IMR-90 (cell line): ENCODE measurements at regions not wholly inside any gene's neighbourhood (a gene's known extent, or its start where the extent isn't known, plus 50 kb on each side); places are given as distances from the start of the nearest gene placed in this dataset.

Experiments
- ATAC-seq: fragments of 200-7000 bp; cut with Tn5 transposase; 2 replicates; pipeline ENCODE4 v1.9.1; 2020; ENCODE audit warnings: low read depth, mild to moderate bottlenecking, moderate library complexity
- BruUV-seq: library from RNA; stranded (reverse); fragments of 400-500 nt; replicated peaks from 2 replicates; lab custom pipeline; 2021; lab: Mats Ljungman, UMichigan
- CTCF ChIA-PET: fragments of 300-600 bp; formaldehyde crosslinking; extraction: SDS; loops from one replicate; lab custom pipeline; 2021; ENCODE audit warnings: antibody characterized with exemption; lab: Yijun Ruan, JAX
- POLR2A ChIA-PET: fragments of 300-600 bp; sonication (Branson Sonifier 250); formaldehyde crosslinking; loops from one replicate; lab custom pipeline; 2022; ENCODE audit warnings: antibody characterized with exemption; ENCODE audit not compliant: unreplicated experiment; lab: Charles Lee
- DNase-seq: peaks from one replicate; pipeline ENCODE4 v3.0.0; 2013
- H2AFZ ChIP-seq: replicated peaks from 2 replicates; pipeline ENCODE3; 2013; ENCODE audit warnings: low read length, mild to moderate bottlenecking; ENCODE audit not compliant: poor library complexity
- H2AK5ac ChIP-seq: 2 replicates; pipeline ENCODE4 v1.6.1; 2013; ENCODE audit warnings: low read depth, low read length, inconsistent platforms
- H2AK9ac ChIP-seq: replicated peaks from 2 replicates; pipeline ENCODE3; 2013; ENCODE audit warnings: mild to moderate bottlenecking, low read depth, low read length, moderate library complexity; ENCODE audit not compliant: poor library complexity
- H2BK120ac ChIP-seq: 2 replicates; pipeline ENCODE4 v1.6.1; 2013; ENCODE audit warnings: low read depth, low read length, inconsistent platforms
- H2BK15ac ChIP-seq: 3 replicates; pipeline ENCODE4 v1.6.1; 2013; ENCODE audit warnings: low read depth, low read length, inconsistent platforms
- H2BK20ac ChIP-seq: 2 replicates; pipeline ENCODE4 v1.6.1; 2013; ENCODE audit warnings: low read depth, mild to moderate bottlenecking, inconsistent platforms, low read length, moderate library complexity
- H2BK5ac ChIP-seq: 2 replicates; pipeline ENCODE4 v1.6.1; 2013; ENCODE audit warnings: mild to moderate bottlenecking, low read depth, low read length, inconsistent platforms; ENCODE audit not compliant: poor library complexity, severe bottlenecking
- H3K14ac ChIP-seq: replicated peaks from 2 replicates; pipeline ENCODE4 v1.6.1; 2013; ENCODE audit warnings: low read depth, low read length, inconsistent platforms
- H3K18ac ChIP-seq: 2 replicates; pipeline ENCODE4 v1.6.1; 2013; ENCODE audit warnings: low read depth, low read length, control low read depth
- H3K23ac ChIP-seq: 2 replicates; pipeline ENCODE4 v1.6.1; 2013; ENCODE audit warnings: low read depth, low read length, inconsistent platforms
- H3K27ac ChIP-seq: 2 replicates; pipeline ENCODE4 v1.5.1; 2013; ENCODE audit warnings: mild to moderate bottlenecking, control low read depth, low read length; ENCODE audit not compliant: insufficient read depth
- H3K27me3 ChIP-seq: 2 replicates; pipeline ENCODE4 v1.6.1; 2013; ENCODE audit warnings: low read length; ENCODE audit not compliant: control insufficient read depth, insufficient read depth
- H3K36me3 ChIP-seq: 2 replicates; pipeline ENCODE4 v1.6.1; 2013; ENCODE audit warnings: low read length, mixed read lengths; ENCODE audit not compliant: control insufficient read depth, insufficient read depth
- H3K4ac ChIP-seq: 2 replicates; pipeline ENCODE4 v1.6.1; 2013; ENCODE audit warnings: low read depth, low read length, inconsistent platforms
- H3K4me1 ChIP-seq: 2 replicates; pipeline ENCODE4 v1.6.1; 2013; ENCODE audit warnings: low read length, mixed read lengths; ENCODE audit not compliant: control insufficient read depth, insufficient read depth
- H3K4me2 ChIP-seq: 2 replicates; pipeline ENCODE4 v1.6.1; 2013; ENCODE audit warnings: low read depth, mild to moderate bottlenecking, control low read depth, low read length, moderate library complexity
- H3K4me3 ChIP-seq: 2 replicates; pipeline ENCODE4 v1.5.1; 2013; ENCODE audit warnings: low read depth, mild to moderate bottlenecking, control low read depth, low read length, moderate library complexity; ENCODE audit not compliant: insufficient read depth
- H3K56ac ChIP-seq: 2 replicates; pipeline ENCODE4 v1.6.1; 2013; ENCODE audit warnings: low read length, inconsistent platforms; ENCODE audit not compliant: insufficient read depth; ENCODE audit errors: extremely low read depth
- H3K79me1 ChIP-seq, 2 experiments: 2 replicates each; pipeline ENCODE4 v1.6.1; 2013; ENCODE audit warnings: low read length in 2 of 2, inconsistent platforms in 1 of 2, low read depth in 1 of 2
- H3K9ac ChIP-seq: 2 replicates; pipeline ENCODE4 v1.6.1; 2013; ENCODE audit warnings: low read depth, low read length, control low read depth
- H3K9me1 ChIP-seq: 2 replicates; pipeline ENCODE4 v1.6.1; 2013; ENCODE audit warnings: low read length, inconsistent platforms; ENCODE audit not compliant: insufficient read depth
- H3K9me3 ChIP-seq: 2 replicates; pipeline ENCODE4 v1.6.1; 2013; ENCODE audit warnings: low read length; ENCODE audit not compliant: control insufficient read depth, insufficient read depth
- H4K20me1 ChIP-seq: 2 replicates; pipeline ENCODE4 v1.6.1; 2013; ENCODE audit warnings: low read length, inconsistent platforms; ENCODE audit not compliant: insufficient read depth
- H4K5ac ChIP-seq: 2 replicates; pipeline ENCODE4 v1.6.1; 2013; ENCODE audit warnings: mild to moderate bottlenecking, low read depth, low read length, control low read depth
- H4K8ac ChIP-seq, 2 experiments: 2 replicates each; pipeline ENCODE4 v1.6.1; 2013; ENCODE audit warnings: low read depth in 2 of 2, low read length in 2 of 2, control low read depth in 1 of 2, inconsistent platforms in 1 of 2
- H4K91ac ChIP-seq: 2 replicates; pipeline ENCODE4 v1.6.1; 2013; ENCODE audit warnings: low read depth, low read length, inconsistent platforms; ENCODE audit not compliant: insufficient read depth
- BHLHE40 ChIP-seq: fragments of 150-350 bp; IDR thresholded peaks from 2 replicates; pipeline ENCODE4 v1.6.1; 2016; ENCODE audit warnings: mild to moderate bottlenecking, low read depth, low read length
- CEBPB ChIP-seq: IDR thresholded peaks from 2 replicates; pipeline ENCODE4 v1.6.1; 2012; ENCODE audit warnings: low read depth, low read length, improper control_type of control experiment
- CHD1 ChIP-seq: IDR thresholded peaks from 2 replicates; pipeline ENCODE4 v1.6.1; 2012; ENCODE audit warnings: low read depth, low read length, improper control_type of control experiment
- FOS ChIP-seq: fragments of 150-350 bp; IDR thresholded peaks from 2 replicates; pipeline ENCODE4 v1.6.1; 2016; ENCODE audit warnings: low read depth, low read length
- MAFK ChIP-seq: IDR thresholded peaks from 2 replicates; pipeline ENCODE4 v1.6.1; 2012; ENCODE audit warnings: low read depth, low read length, improper control_type of control experiment
- MAZ ChIP-seq: IDR thresholded peaks from 2 replicates; pipeline ENCODE4 v1.6.1; 2012; ENCODE audit warnings: low read depth, mild to moderate bottlenecking, low read length, improper control_type of control experiment, moderate library complexity, borderline replicate concordance
- MXI1 ChIP-seq: IDR thresholded peaks from 2 replicates; pipeline ENCODE4 v1.6.1; 2012; ENCODE audit warnings: low read depth, mild to moderate bottlenecking, low read length, moderate library complexity, borderline replicate concordance
- NFE2L2 ChIP-seq: fragments of 150-350 bp; IDR thresholded peaks from 2 replicates; pipeline ENCODE4 v1.6.1; 2016; ENCODE audit warnings: low read depth, mild to moderate bottlenecking, low read length
- POLR2A ChIP-seq: IDR thresholded peaks from 2 replicates; pipeline ENCODE4 v1.6.1; 2012; ENCODE audit warnings: mild to moderate bottlenecking, low read depth, low read length
- RAD21 ChIP-seq: IDR thresholded peaks from 2 replicates; pipeline ENCODE4 v1.6.1; 2012; ENCODE audit warnings: low read length, improper control_type of control experiment
- RCOR1 ChIP-seq: IDR thresholded peaks from 2 replicates; pipeline ENCODE4 v1.6.1; 2012; ENCODE audit warnings: mild to moderate bottlenecking, low read length, improper control_type of control experiment; ENCODE audit not compliant: insufficient replicate concordance
- RFX5 ChIP-seq: IDR thresholded peaks from 2 replicates; pipeline ENCODE4 v1.8.0; 2012; ENCODE audit warnings: low read depth, mild to moderate bottlenecking, low read length, moderate library complexity
- SMC3 ChIP-seq: fragments of 150-350 bp; IDR thresholded peaks from 2 replicates; pipeline ENCODE4 v1.6.1; 2016; ENCODE audit warnings: low read depth, mild to moderate bottlenecking, antibody characterized with exemption, low read length, moderate library complexity
- USF2 ChIP-seq: fragments of 150-350 bp; IDR thresholded peaks from 2 replicates; pipeline ENCODE4 v1.6.1; 2017; ENCODE audit warnings: mild to moderate bottlenecking, antibody characterized with exemption, low read length, low read depth
- WGBS, 2 experiments: methylation state at CpG; one replicate each; pipeline versions ENCODE4 v1.1.5 to v1.1.7; 2013; ENCODE audit warnings: missing lambda C conversion rate in 2 of 2; ENCODE audit not compliant: insufficient read length in 1 of 2; ENCODE audit errors: extremely low coverage in 2 of 2; 5-methylcytosine and 5-hydroxymethylcytosine counted together
- dilution Hi-C: fragments of 300-500 bp; cut with HindIII; formaldehyde crosslinking; loops from one replicate; pipeline ENCODE4 v1.14.3; 2018; ENCODE audit warnings: low sequenced_read_pairs; ENCODE audit not compliant: unreplicated experiment
- in situ Hi-C: fragments of 300-500 bp; cut with MboI; formaldehyde crosslinking; loops from 3 replicates; pipeline ENCODE4 v1.14.3; 2019; ENCODE audit warnings: low sequenced_read_pairs, inconsistent platforms, mixed read lengths
- intact Hi-C: fragments of 100-400 bp; cut with micrococcal nuclease; formaldehyde crosslinking; loops from 2 replicates; pipeline ENCODE4 v1.10.0; 2022
- TF ChIP-seq, protein P1 (sequence below): fragments of 150-350 bp; IDR thresholded peaks from 2 replicates; pipeline ENCODE4 v1.6.1; 2016; ENCODE audit warnings: low read depth, mild to moderate bottlenecking, low read length, moderate library complexity, borderline replicate concordance
- TF ChIP-seq, protein P2 (sequence below): conservative IDR thresholded peaks from 2 replicates; pipeline ENCODE4 v1.5.1; 2012; ENCODE audit warnings: mild to moderate bottlenecking, low read depth, low read length, improper control_type of control experiment

DNA sequence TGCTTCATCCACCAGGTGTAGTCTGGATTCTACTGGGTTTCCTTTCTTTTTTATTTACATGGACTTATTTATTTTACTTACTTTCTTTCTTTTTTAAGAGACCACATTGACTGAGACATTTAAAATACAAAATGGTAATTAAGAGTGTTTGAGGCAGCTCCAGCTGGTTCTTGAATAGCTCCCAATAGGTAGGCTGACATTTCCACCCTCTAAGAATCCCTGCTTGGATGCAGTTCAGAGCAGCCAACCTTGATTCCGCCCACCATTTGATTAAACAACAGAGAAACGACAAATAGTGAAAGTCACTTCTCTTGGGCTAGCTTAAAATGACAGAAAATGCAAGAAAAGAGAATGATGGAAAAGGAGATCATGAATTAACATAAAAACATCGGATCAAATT lies 270.5 kb downstream of the TUSC7 start:
- Histone ChIP-seq H3K4me1 (no peaks in the 10 kb centered on the region), H2AFZ (no peak overlapping the region)
- CTCF ChIA-PET: no interaction called here

More for the DNA sequence above, 270.5 kb downstream of the TUSC7 start:
- H3K4me2 ChIP-seq: no peak overlapping the region
- H3K9ac ChIP-seq: no peak overlapping the region
- H3K27me3 ChIP-seq: no peaks in the 10 kb centered on the region
- no peaks in the 10 kb centered on the region for H3K36me3 ChIP-seq
- H2AK5ac ChIP-seq: no peak overlapping the region
- POLR2A ChIA-PET: no interaction called here
- no peak overlapping the region for H3K27ac ChIP-seq
- intact Hi-C loops (no loop called here), in situ Hi-C loops (no loop called here), dilution Hi-C loops (no loop called here)
- no peak overlapping the region for H4K91ac ChIP-seq
- ATAC-seq (no peak), DNase-seq (no peak)
- H3K56ac ChIP-seq: no peak overlapping the region
- H4K5ac ChIP-seq: no peak overlapping the region
- H2BK5ac ChIP-seq: no peak overlapping the region
- no peak overlapping the region for H3K23ac ChIP-seq
- H3K4me3 ChIP-seq: no peak overlapping the region
- H3K4ac ChIP-seq: no peak overlapping the region
- no peak overlapping the region for H3K18ac ChIP-seq
- no peak overlapping the region for H2BK120ac ChIP-seq
- no peaks in the 10 kb centered on the region for H3K9me3 ChIP-seq
- no peaks in the 10 kb centered on the region for H3K79me1 ChIP-seq
- BruUV-seq: no TSS peak
- H4K8ac ChIP-seq: no peak overlapping the region
- no peaks in the 10 kb centered on the region for H3K9me1 ChIP-seq
- H2BK20ac ChIP-seq: no peak overlapping the region
- TF ChIP-seq POLR2A (no peak), SMC3 (no peak), RAD21 (no peak), CEBPB (no peak), MAZ (no peak), NFE2L2 (no peak), RFX5 (no peak), USF2 (no peak), MXI1 (no peak), RCOR1 (no peak), CHD1 (no peak), BHLHE40 (no peak), FOS (no peak), MAFK (no peak)
- TF ChIP-seq, protein P1, sequence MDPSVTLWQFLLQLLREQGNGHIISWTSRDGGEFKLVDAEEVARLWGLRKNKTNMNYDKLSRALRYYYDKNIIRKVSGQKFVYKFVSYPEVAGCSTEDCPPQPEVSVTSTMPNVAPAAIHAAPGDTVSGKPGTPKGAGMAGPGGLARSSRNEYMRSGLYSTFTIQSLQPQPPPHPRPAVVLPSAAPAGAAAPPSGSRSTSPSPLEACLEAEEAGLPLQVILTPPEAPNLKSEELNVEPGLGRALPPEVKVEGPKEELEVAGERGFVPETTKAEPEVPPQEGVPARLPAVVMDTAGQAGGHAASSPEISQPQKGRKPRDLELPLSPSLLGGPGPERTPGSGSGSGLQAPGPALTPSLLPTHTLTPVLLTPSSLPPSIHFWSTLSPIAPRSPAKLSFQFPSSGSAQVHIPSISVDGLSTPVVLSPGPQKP: no peak
- TF ChIP-seq, protein P2, sequence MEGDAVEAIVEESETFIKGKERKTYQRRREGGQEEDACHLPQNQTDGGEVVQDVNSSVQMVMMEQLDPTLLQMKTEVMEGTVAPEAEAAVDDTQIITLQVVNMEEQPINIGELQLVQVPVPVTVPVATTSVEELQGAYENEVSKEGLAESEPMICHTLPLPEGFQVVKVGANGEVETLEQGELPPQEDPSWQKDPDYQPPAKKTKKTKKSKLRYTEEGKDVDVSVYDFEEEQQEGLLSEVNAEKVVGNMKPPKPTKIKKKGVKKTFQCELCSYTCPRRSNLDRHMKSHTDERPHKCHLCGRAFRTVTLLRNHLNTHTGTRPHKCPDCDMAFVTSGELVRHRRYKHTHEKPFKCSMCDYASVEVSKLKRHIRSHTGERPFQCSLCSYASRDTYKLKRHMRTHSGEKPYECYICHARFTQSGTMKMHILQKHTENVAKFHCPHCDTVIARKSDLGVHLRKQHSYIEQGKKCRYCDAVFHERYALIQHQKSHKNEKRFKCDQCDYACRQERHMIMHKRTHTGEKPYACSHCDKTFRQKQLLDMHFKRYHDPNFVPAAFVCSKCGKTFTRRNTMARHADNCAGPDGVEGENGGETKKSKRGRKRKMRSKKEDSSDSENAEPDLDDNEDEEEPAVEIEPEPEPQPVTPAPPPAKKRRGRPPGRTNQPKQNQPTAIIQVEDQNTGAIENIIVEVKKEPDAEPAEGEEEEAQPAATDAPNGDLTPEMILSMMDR: no peak
- H2AK9ac ChIP-seq: no peak overlapping the region
- no peaks in the 10 kb centered on the region for H4K20me1 ChIP-seq
- H3K14ac ChIP-seq: no peak overlapping the region
- no peak overlapping the region for H2BK15ac ChIP-seq
- WGBS, 2 experiments: no CpG with 5 or more reads among the region's 3 CpGs
